B cell (primary cell): ENCODE measurements at regions not wholly inside any gene's neighbourhood (a gene's known extent, or its start where the extent isn't known, plus 50 kb on each side); places are given as distances from the start of the nearest gene placed in this dataset.

Experiments
- ATAC-seq: fragments of 200-7000 bp; cut with Tn5 transposase; one replicate; pipeline ENCODE4 v1.10.0; 2021; ENCODE audit warnings: low read depth, mild to moderate bottlenecking, moderate number of reproducible peaks, moderate library complexity
- CTCF ChIA-PET: fragments of 350-600 bp; sonication (Branson Sonifier 250); formaldehyde crosslinking; loops from one replicate; lab custom pipeline; 2021; ENCODE audit warnings: antibody characterized with exemption, inconsistent platforms; lab: Charles Lee
- POLR2A ChIA-PET: fragments of 350-600 bp; sonication (Branson Sonifier 250); formaldehyde crosslinking; loops from one replicate; lab custom pipeline; 2021; ENCODE audit warnings: antibody characterized with exemption; lab: Charles Lee
- DNase-seq: peaks from one replicate; pipeline ENCODE4 v3.0.0; 2013
- H2AFZ ChIP-seq: 2 replicates; pipeline ENCODE4 v1.6.1; 2012; ENCODE audit warnings: mild to moderate bottlenecking, low read depth, low read length; ENCODE audit not compliant: insufficient read depth, poor library complexity, severe bottlenecking
- H3K27ac ChIP-seq, 2 donors: 1 replicate in 1 of 2; 2 replicates in 1 of 2; pipeline ENCODE4 v1.5.1; 2012 to 2013; ENCODE audit warnings: low read length in 2 of 2, mild to moderate bottlenecking in 2 of 2, moderate library complexity in 1 of 2
- H3K27me3 ChIP-seq, 4 experiments: fragments of 200-600 bp in 1 of 4; sonication (generic) in 1 of 4; replicated peaks in 1 of 4; 1 replicate in 2 of 4; 2 replicates in 2 of 4; pipeline versions ENCODE4 v1.6.1 to v1.7.0; 2013 to 2016; ENCODE audit warnings: low read length in 3 of 4, mild to moderate bottlenecking in 2 of 4, mixed read lengths in 1 of 4, moderate library complexity in 1 of 4; ENCODE audit not compliant: insufficient read depth in 4 of 4, control insufficient read depth in 3 of 4; ENCODE audit errors: control extremely low read depth in 1 of 4
- H3K36me3 ChIP-seq, 2 experiments: replicated peaks in 1 of 2; 1 replicate in 1 of 2; 2 replicates in 1 of 2; pipeline versions ENCODE4 v1.6.1 to v1.7.1; 2013; ENCODE audit warnings: low read length in 1 of 2; ENCODE audit not compliant: insufficient read depth in 2 of 2, control insufficient read depth in 1 of 2; ENCODE audit errors: control extremely low read depth in 1 of 2, extremely low read depth in 1 of 2
- H3K4me1 ChIP-seq, 2 donors: fragments of 200-600 bp in 1 of 2; sonication (generic) in 1 of 2; 1 replicate in 1 of 2; 2 replicates in 1 of 2; pipeline versions ENCODE4 v1.5.1 to v1.6.1; 2013 to 2017; ENCODE audit warnings: low read length in 2 of 2; ENCODE audit not compliant: control insufficient read depth in 2 of 2, insufficient read depth in 2 of 2
- H3K4me2 ChIP-seq: replicated peaks from 2 replicates; pipeline ENCODE3; 2012; ENCODE audit warnings: mild to moderate bottlenecking, low read depth, low read length; ENCODE audit not compliant: poor library complexity, severe bottlenecking
- H3K4me3 ChIP-seq, 5 experiments: fragments of 200-600 bp in 1 of 5; sonication (generic) in 1 of 5; 1 replicate in 3 of 5; 2 replicates in 2 of 5; pipeline versions ENCODE4 v1.5.1 to v1.7.0; 2011 to 2016; ENCODE audit warnings: low read length in 4 of 5, mild to moderate bottlenecking in 4 of 5, low read depth in 2 of 5, control low read depth in 1 of 5, moderate library complexity in 1 of 5; ENCODE audit not compliant: insufficient read depth in 1 of 5; ENCODE audit errors: control extremely low read depth in 1 of 5, extremely low read depth in 1 of 5
- H3K79me2 ChIP-seq: fragments of 200-600 bp; sonication (generic); one replicate; pipeline ENCODE4 v1.6.0; 2016; ENCODE audit warnings: low read length; ENCODE audit not compliant: control insufficient read depth, insufficient read depth
- H3K9ac ChIP-seq: fragments of 200-600 bp; sonication (generic); 2 replicates; pipeline ENCODE4 v1.6.1; 2017; ENCODE audit warnings: mild to moderate bottlenecking, low read length, moderate library complexity
- H3K9me3 ChIP-seq, 3 donors: one replicate each; pipeline versions ENCODE4 v1.6.1 to v1.7.1; 2013; ENCODE audit warnings: low read length in 2 of 3; ENCODE audit not compliant: control insufficient read depth in 2 of 3, insufficient read depth in 1 of 3; ENCODE audit errors: control extremely low read depth in 1 of 3
- H4K20me1 ChIP-seq: 2 replicates; pipeline ENCODE4 v1.6.0; 2012; ENCODE audit warnings: mild to moderate bottlenecking, low read length; ENCODE audit not compliant: insufficient read depth, control insufficient read depth, poor library complexity, severe bottlenecking
- H3K27ac Mint-ChIP-seq: one replicate; pipeline ENCODE4 v1.8.0; 2021; ENCODE audit warnings: mixed read lengths
- H3K27me3 Mint-ChIP-seq: one replicate; pipeline ENCODE4 v1.8.0; 2021; ENCODE audit warnings: mixed read lengths
- H3K4me1 Mint-ChIP-seq: one replicate; pipeline ENCODE4 v1.8.0; 2021; ENCODE audit warnings: mixed read lengths
- H3K4me3 Mint-ChIP-seq: one replicate; pipeline ENCODE4 v1.8.0; 2021; ENCODE audit warnings: mixed read lengths
- H3K9me3 Mint-ChIP-seq: one replicate; pipeline ENCODE4 v1.8.0; 2022; ENCODE audit warnings: mixed read lengths; ENCODE audit not compliant: insufficient read depth
- EZH2 ChIP-seq: IDR thresholded peaks from 2 replicates; pipeline ENCODE4 v1.6.1; 2012; ENCODE audit warnings: borderline replicate concordance, low read depth, mild to moderate bottlenecking, moderate library complexity, low read length; ENCODE audit not compliant: insufficient read depth, poor library complexity, severe bottlenecking
- WGBS: methylation state at CpG from one replicate; pipeline ENCODE4 v1.1.5; 2013; ENCODE audit warnings: missing lambda C conversion rate; ENCODE audit not compliant: insufficient coverage; 5-methylcytosine and 5-hydroxymethylcytosine counted together
- intact Hi-C: fragments of 100-400 bp; cut with micrococcal nuclease; formaldehyde crosslinking; loops from one replicate; pipeline ENCODE4 v1.10.0; 2022
- TF ChIP-seq, protein P1 (sequence below): fragments of 200-600 bp; IDR thresholded peaks from one replicate; pipeline ENCODE4 v1.8.0; 2022; ENCODE audit warnings: antibody characterized with exemption, mild to moderate bottlenecking

GRCh38 chr6:15953152-15953880, 175.6 kb upstream of the MYLIP start:
- H2AFZ ChIP-seq = no peak overlapping the region
- no peak for ATAC-seq
- no peak overlapping the region for H3K4me2 ChIP-seq
- H4K20me1 ChIP-seq = no peaks in the 10 kb centered on the region
- ChIA-PET POLR2A (no interaction called here), CTCF (no interaction called here)
- H3K4me1 ChIP-seq = no peaks in the 10 kb centered on the region
- Mint-ChIP-seq H3K27ac (no peak overlapping the region), H3K9me3 (no peaks in the 10 kb centered on the region), H3K4me3 (no peak overlapping the region), H3K27me3 (no peaks in the 10 kb centered on the region), H3K4me1 (peaks cover 17% of the 10 kb centered on the region)
- no peak overlapping the region for H3K4me3 ChIP-seq
- no peaks in the 10 kb centered on the region for H3K27me3 ChIP-seq
- TF ChIP-seq, protein P1, sequence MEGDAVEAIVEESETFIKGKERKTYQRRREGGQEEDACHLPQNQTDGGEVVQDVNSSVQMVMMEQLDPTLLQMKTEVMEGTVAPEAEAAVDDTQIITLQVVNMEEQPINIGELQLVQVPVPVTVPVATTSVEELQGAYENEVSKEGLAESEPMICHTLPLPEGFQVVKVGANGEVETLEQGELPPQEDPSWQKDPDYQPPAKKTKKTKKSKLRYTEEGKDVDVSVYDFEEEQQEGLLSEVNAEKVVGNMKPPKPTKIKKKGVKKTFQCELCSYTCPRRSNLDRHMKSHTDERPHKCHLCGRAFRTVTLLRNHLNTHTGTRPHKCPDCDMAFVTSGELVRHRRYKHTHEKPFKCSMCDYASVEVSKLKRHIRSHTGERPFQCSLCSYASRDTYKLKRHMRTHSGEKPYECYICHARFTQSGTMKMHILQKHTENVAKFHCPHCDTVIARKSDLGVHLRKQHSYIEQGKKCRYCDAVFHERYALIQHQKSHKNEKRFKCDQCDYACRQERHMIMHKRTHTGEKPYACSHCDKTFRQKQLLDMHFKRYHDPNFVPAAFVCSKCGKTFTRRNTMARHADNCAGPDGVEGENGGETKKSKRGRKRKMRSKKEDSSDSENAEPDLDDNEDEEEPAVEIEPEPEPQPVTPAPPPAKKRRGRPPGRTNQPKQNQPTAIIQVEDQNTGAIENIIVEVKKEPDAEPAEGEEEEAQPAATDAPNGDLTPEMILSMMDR = no peak
- no peak for TF ChIP-seq EZH2
- H3K79me2 ChIP-seq = no peaks in the 10 kb centered on the region
- H3K9ac ChIP-seq = no peak overlapping the region
- 57% methylated on average over 2 of the region's 3 CpGs for WGBS
- no peak for DNase-seq
- H3K36me3 ChIP-seq = no peaks in the 10 kb centered on the region
- no peak overlapping the region for H3K27ac ChIP-seq
- peaks cover 0 to 4% (median 0%) of the 10 kb centered on the region in 3 donors for H3K9me3 ChIP-seq
- intact Hi-C loops = no loop called here
